K562 (cell line): ENCODE measurements at regions not wholly inside any gene's neighbourhood (a gene's known extent, or its start where the extent isn't known, plus 50 kb on each side); places are given as distances from the start of the nearest gene placed in this dataset.
"Not testable (repeated sequence)": the region's sequence is repeated elsewhere in the genome, so short reads cannot be mapped to it uniquely, and the experiment has no call there.

Experiments
- ATAC-seq: fragments of 200-7000 bp; cut with Tn5 transposase; 3 replicates; pipeline ENCODE4 v1.9.1; 2020; ENCODE audit warnings: moderate library complexity
- BruUV-seq: library from RNA; stranded (reverse); fragments of 400-500 nt; replicated peaks from 2 replicates; lab custom pipeline; 2021; lab: Mats Ljungman, UMichigan
- CTCF ChIA-PET: fragments of 300-600 bp; formaldehyde crosslinking; extraction: SDS; loops from one replicate; lab custom pipeline; 2021; ENCODE audit warnings: low intra/inter-chr PET ratio; lab: Yijun Ruan, JAX
- POLR2A ChIA-PET: fragments of 300-600, 350-650 bp; sonication (Branson Sonifier 250); formaldehyde crosslinking; extraction: SDS; loops from one replicate; lab custom pipeline; 2021; ENCODE audit warnings: antibody characterized with exemption, inconsistent platforms; lab: Yijun Ruan, JAX
- DNase-seq, 4 experiments: peaks; one replicate each; pipeline versions ENCODE4 v3.0.0 to v3.0.0-alpha.2; 2011 to 2018; ENCODE audit warnings: low spot score in 3 of 4, mixed read lengths in 3 of 4; ENCODE audit errors: extremely low read depth in 1 of 4
- FAIRE-seq: peaks from 2 replicates; lab custom pipeline; 2011; peaks lifted over from hg19 to GRCh38; lab: Jason Lieb, UNC
- H2AFZ ChIP-seq: 2 replicates; pipeline ENCODE4 v1.6.0; 2011; ENCODE audit warnings: low read depth, low read length, control low read depth, inconsistent platforms
- H3K27ac ChIP-seq: fragments of 200-600 bp; 3 replicates; pipeline ENCODE4 v1.8.0; 2011; ENCODE audit warnings: low read depth, mild to moderate bottlenecking, control low read depth, inconsistent platforms, low read length, moderate library complexity, mixed read lengths; ENCODE audit errors: extremely low read depth
- H3K27me3 ChIP-seq, 2 experiments: fragments of 300-600 bp in 1 of 2; 2 replicates in 1 of 2; 3 replicates in 1 of 2; pipeline versions ENCODE4 v1.6.0 to v1.8.0; 2011; ENCODE audit warnings: inconsistent platforms in 2 of 2, low read length in 2 of 2, mild to moderate bottlenecking in 1 of 2, mixed read lengths in 1 of 2, moderate library complexity in 1 of 2; ENCODE audit not compliant: control insufficient read depth in 2 of 2, insufficient read depth in 2 of 2
- H3K36me3 ChIP-seq: fragments of 300-600 bp; 3 replicates; pipeline ENCODE4 v1.8.0; 2011; ENCODE audit warnings: mild to moderate bottlenecking, low read length, inconsistent platforms; ENCODE audit not compliant: control insufficient read depth, insufficient read depth
- H3K4me1 ChIP-seq, 2 experiments: fragments of 200-600 bp in 1 of 2; replicated peaks in 1 of 2; 2 replicates in 1 of 2; 3 replicates in 1 of 2; pipeline versions ENCODE4 v1.5.1 to v1.8.0; 2011; ENCODE audit warnings: inconsistent platforms in 2 of 2, low read length in 2 of 2, mild to moderate bottlenecking in 1 of 2, mixed read lengths in 1 of 2, moderate library complexity in 1 of 2; ENCODE audit not compliant: control insufficient read depth in 2 of 2, insufficient read depth in 2 of 2
- H3K4me2 ChIP-seq: 2 replicates; pipeline ENCODE4 v1.6.1; 2011; ENCODE audit warnings: low read length, control low read depth, inconsistent platforms, mixed read lengths; ENCODE audit not compliant: insufficient read depth
- H3K4me3 ChIP-seq: fragments of 200-600 bp; sonication (generic), shearing (Covaris generic); 2 replicates; pipeline ENCODE4 v1.5.1; 2016; ENCODE audit warnings: control low read depth, inconsistent platforms
- H3K79me2 ChIP-seq: fragments of 200-600 bp; 3 replicates; pipeline ENCODE4 v1.8.0; 2011; ENCODE audit warnings: low read length, inconsistent platforms; ENCODE audit not compliant: control insufficient read depth, insufficient read depth
- H3K9ac ChIP-seq, 2 experiments: 2 replicates each; pipeline versions ENCODE4 v1.6.0 to v1.6.1; 2011; ENCODE audit warnings: low read depth in 2 of 2, low read length in 2 of 2, control low read depth in 1 of 2, inconsistent platforms in 1 of 2, mild to moderate bottlenecking in 1 of 2, mixed read lengths in 1 of 2; ENCODE audit not compliant: insufficient read depth in 1 of 2
- H3K9me1 ChIP-seq: one replicate; pipeline ENCODE4 v1.6.0; 2011; ENCODE audit warnings: inconsistent platforms, mild to moderate bottlenecking, low read length, moderate library complexity; ENCODE audit not compliant: control insufficient read depth, insufficient read depth
- H3K9me3 ChIP-seq: replicated peaks from 2 replicates; pipeline ENCODE4 v1.5.1; 2011; ENCODE audit warnings: low read depth, low read length, inconsistent platforms; ENCODE audit not compliant: control insufficient read depth, insufficient read depth
- H4K20me1 ChIP-seq: replicated peaks from 2 replicates; pipeline ENCODE4 v1.6.1; 2011; ENCODE audit warnings: low read length, inconsistent platforms, mixed read lengths; ENCODE audit not compliant: control insufficient read depth, insufficient read depth
- BRD4 ChIP-seq: fragments of 200-600 bp; sonication (generic); IDR thresholded peaks from 2 replicates; pipeline ENCODE4 v1.6.1; 2017; ENCODE audit warnings: inconsistent platforms
- BRD9 ChIP-seq: fragments of 450-650 bp; IDR thresholded peaks from 2 replicates; pipeline ENCODE4 v1.6.1; 2018; ENCODE audit warnings: low read depth; ENCODE audit not compliant: partially characterized antibody
- C11orf30 ChIP-seq: fragments of 450-650 bp; IDR thresholded peaks from 2 replicates; pipeline ENCODE4 v1.6.1; 2016; ENCODE audit warnings: low read depth, mild to moderate bottlenecking
- GTF2E2 ChIP-seq: fragments of 200-800 bp; sonication (Bioruptor generic); IDR thresholded peaks from 2 replicates; pipeline ENCODE4 v1.6.1; 2016; ENCODE audit warnings: missing genetic modification characterization, missing compliant biosample characterization
- KLF13 ChIP-seq: fragments of 450-650 bp; IDR thresholded peaks from 2 replicates; pipeline ENCODE4 v1.6.1; 2016; ENCODE audit warnings: missing genetic modification characterization, low read depth, mild to moderate bottlenecking, missing compliant biosample characterization, moderate library complexity, borderline replicate concordance
- NFIC ChIP-seq: fragments of 450-650 bp; IDR thresholded peaks from 2 replicates; pipeline ENCODE4 v1.6.1; 2017; ENCODE audit warnings: mild to moderate bottlenecking, inconsistent platforms
- OTX1 ChIP-seq: fragments of 450-650 bp; formaldehyde crosslinking; IDR thresholded peaks from 2 replicates; pipeline ENCODE4 v1.4.0; 2022; ENCODE audit warnings: mild to moderate bottlenecking
- SREBF1 ChIP-seq: fragments of 150-350 bp; IDR thresholded peaks from 2 replicates; pipeline ENCODE4 v1.6.1; 2014; ENCODE audit warnings: antibody characterized with exemption, low read depth, low read length, borderline replicate concordance
- WHSC1 ChIP-seq: IDR thresholded peaks from one replicate; pipeline ENCODE4 v1.6.1; 2012; ENCODE audit warnings: low read length, control low read depth, inconsistent platforms
- ZNF146 ChIP-seq: IDR thresholded peaks from one replicate; pipeline ENCODE4 v1.6.1; 2018; ENCODE audit warnings: missing compliant biosample characterization; ENCODE audit not compliant: unreplicated experiment
- WGBS: fragments of 100-300 bp; shearing (Covaris generic); methylation state at CpG from one replicate; pipeline ENCODE4 v1.1.6; 2016; ENCODE audit warnings: low coverage, mixed read lengths; ENCODE audit not compliant: insufficient coverage; ENCODE audit errors: missing lambda C conversion rate; 5-methylcytosine and 5-hydroxymethylcytosine counted together
- in situ Hi-C: fragments of 300-500 bp; cut with MboI; formaldehyde crosslinking; loops from 4 replicates; pipeline ENCODE4 v1.15.0; 2018; ENCODE audit warnings: inconsistent platforms, mixed read lengths
- intact Hi-C: fragments of 100-400 bp; cut with micrococcal nuclease; formaldehyde crosslinking; loops from 2 replicates; pipeline ENCODE4 v1.14.2; 2022
- TF ChIP-seq, protein P1 (sequence below): sonication (generic); formaldehyde crosslinking; IDR thresholded peaks from 2 replicates; pipeline ENCODE4 v1.8.0; 2023; ENCODE audit warnings: mild to moderate bottlenecking, missing genetic modification reagents
- TF ChIP-seq, protein P2 (sequence below): sonication (generic); formaldehyde crosslinking; IDR thresholded peaks from 2 replicates; pipeline ENCODE4 v1.8.1; 2022; ENCODE audit warnings: missing genetic modification reagents

DNA sequence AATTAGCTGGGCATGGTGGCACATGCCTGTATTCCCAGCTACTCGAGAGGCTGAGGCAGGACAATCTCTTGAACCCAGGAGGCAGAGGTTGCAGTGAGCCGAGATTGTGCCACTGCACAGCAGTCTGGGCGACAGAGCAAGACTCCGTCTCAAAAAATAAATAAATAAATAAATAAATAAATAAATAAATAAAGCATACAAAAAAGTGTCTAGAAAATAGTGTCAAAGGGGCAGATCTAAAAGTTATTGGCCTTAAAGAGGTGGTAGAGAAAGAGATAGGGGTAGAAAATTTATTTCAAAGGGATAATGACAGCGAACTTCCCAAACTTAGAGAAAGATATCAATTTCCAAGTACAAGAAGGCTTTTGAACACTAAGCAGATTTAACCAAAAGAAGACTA, 1160.6 kb upstream of the DIAPH2 start:
- ATAC-seq, intact Hi-C loops, H3K9ac ChIP-seq, CTCF ChIA-PET, DNase-seq, H3K79me2 ChIP-seq, in situ Hi-C loops, H3K27ac ChIP-seq, H3K36me3 ChIP-seq, H2AFZ ChIP-seq, H3K4me3 ChIP-seq, H3K9me1 ChIP-seq, H3K9me3 ChIP-seq, FAIRE-seq, H3K4me1 ChIP-seq, H4K20me1 ChIP-seq, H3K4me2 ChIP-seq, BruUV-seq, H3K27me3 ChIP-seq, POLR2A ChIA-PET: not testable (repeated sequence)
- 0% methylated on average over 4 of the region's 5 CpGs for WGBS

DNA sequence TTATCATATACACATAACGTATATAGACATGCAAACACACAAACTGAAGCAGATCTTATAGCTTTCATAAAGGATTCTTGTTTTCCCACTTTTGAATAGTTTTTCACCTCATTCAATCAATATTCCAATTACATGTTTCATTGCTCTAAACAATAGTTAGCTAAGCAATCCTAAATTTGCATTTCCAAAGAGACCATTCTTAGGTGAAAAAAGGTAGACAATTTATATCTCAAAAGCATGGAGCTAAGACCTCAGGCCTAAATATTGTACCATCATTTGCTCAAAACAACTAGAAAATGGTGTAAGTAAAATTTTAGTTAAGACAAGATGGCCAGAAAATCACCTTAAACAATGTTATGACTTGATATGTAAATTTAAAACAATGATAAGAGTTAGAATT, 1148.5 kb upstream of the DIAPH2 start:
- ChIA-PET CTCF (no interaction called here), POLR2A (no interaction called here)
- Histone ChIP-seq H3K79me2 (no peaks in the 10 kb centered on the region), H3K4me1 (no peaks in the 10 kb centered on the region), H3K4me2 (no peak overlapping the region), H3K9ac (no peak overlapping the region), H3K36me3 (no peaks in the 10 kb centered on the region), H3K27ac (no peak overlapping the region), H3K27me3 (no peaks in the 10 kb centered on the region), H2AFZ (no peak overlapping the region), H3K9me3 (no peaks in the 10 kb centered on the region), H4K20me1 (no peaks in the 10 kb centered on the region), H3K9me1 (no peaks in the 10 kb centered on the region), H3K4me3 (no peak overlapping the region)
- 0% methylated on average over 1 of the region's 1 CpG for WGBS
- TF ChIP-seq SREBF1 (no peak), OTX1 (no peak), C11orf30 (no peak), BRD4 (no peak), NFIC (no peak), GTF2E2 (tag) (no peak), ZNF146 (CRISPR knock-in tag) (no peak), WHSC1 (no peak), KLF13 (tag) (no peak), BRD9 (no peak)
- TF ChIP-seq, protein P1, sequence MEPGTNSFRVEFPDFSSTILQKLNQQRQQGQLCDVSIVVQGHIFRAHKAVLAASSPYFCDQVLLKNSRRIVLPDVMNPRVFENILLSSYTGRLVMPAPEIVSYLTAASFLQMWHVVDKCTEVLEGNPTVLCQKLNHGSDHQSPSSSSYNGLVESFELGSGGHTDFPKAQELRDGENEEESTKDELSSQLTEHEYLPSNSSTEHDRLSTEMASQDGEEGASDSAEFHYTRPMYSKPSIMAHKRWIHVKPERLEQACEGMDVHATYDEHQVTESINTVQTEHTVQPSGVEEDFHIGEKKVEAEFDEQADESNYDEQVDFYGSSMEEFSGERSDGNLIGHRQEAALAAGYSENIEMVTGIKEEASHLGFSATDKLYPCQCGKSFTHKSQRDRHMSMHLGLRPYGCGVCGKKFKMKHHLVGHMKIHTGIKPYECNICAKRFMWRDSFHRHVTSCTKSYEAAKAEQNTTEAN (CRISPR knock-in tag): no peak
- TF ChIP-seq, protein P2, sequence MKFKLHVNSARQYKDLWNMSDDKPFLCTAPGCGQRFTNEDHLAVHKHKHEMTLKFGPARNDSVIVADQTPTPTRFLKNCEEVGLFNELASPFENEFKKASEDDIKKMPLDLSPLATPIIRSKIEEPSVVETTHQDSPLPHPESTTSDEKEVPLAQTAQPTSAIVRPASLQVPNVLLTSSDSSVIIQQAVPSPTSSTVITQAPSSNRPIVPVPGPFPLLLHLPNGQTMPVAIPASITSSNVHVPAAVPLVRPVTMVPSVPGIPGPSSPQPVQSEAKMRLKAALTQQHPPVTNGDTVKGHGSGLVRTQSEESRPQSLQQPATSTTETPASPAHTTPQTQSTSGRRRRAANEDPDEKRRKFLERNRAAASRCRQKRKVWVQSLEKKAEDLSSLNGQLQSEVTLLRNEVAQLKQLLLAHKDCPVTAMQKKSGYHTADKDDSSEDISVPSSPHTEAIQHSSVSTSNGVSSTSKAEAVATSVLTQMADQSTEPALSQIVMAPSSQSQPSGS: no peak
- intact Hi-C loops: no loop called here
- DNase-seq (no peak), ATAC-seq (no peak), FAIRE-seq (no peak)
- in situ Hi-C loops: no loop called here
- BruUV-seq: no TSS peak
